Transverse colon (tissue), 4 donors: ENCODE measurements at regions not wholly inside any gene's neighbourhood (a gene's known extent, or its start where the extent isn't known, plus 50 kb on each side); places are given as distances from the start of the nearest gene placed in this dataset.

Experiments used
- CTCF ChIP-seq, 5 experiments: fragments of 200-600 bp in 3 of 5; fragments of 450-650 bp in 2 of 5; sonication (generic) in 3 of 5; IDR thresholded peaks; 1 replicate in 2 of 5; 2 replicates in 3 of 5; pipeline ENCODE4 v1.5.1; 2016 to 2017; ENCODE audit warnings: antibody characterized with exemption in 5 of 5, inconsistent platforms in 3 of 5, mild to moderate bottlenecking in 2 of 5, moderate library complexity in 1 of 5
- EP300 ChIP-seq: sonication (generic); formaldehyde crosslinking; IDR thresholded peaks from one replicate; pipeline ENCODE4 v1.6.1; 2017; ENCODE audit warnings: antibody characterized with exemption, low read depth
- POLR2A ChIP-seq: fragments of 450-650 bp; IDR thresholded peaks from one replicate; pipeline ENCODE4 v1.6.1; 2016; ENCODE audit warnings: antibody characterized with exemption, mild to moderate bottlenecking, moderate library complexity
- POLR2AphosphoS5 ChIP-seq, 3 donors: sonication (generic); formaldehyde crosslinking; IDR thresholded peaks; one replicate each; pipeline ENCODE4 v1.6.1; 2016; ENCODE audit warnings: antibody characterized with exemption in 3 of 3

GRCh38 chr6:148069256-148069655 is 273.4 kb upstream of the SASH1 start:
- TF ChIP-seq POLR2AphosphoS5 (IDR thresholded peaks at IDR 0.05) (no peak), CTCF (IDR thresholded peaks at IDR 0.05) (no peak), POLR2A (no peak), EP300 (no peak)
